GM12878 (cell line): ENCODE measurements at regions not wholly inside any gene's neighbourhood (a gene's known extent, or its start where the extent isn't known, plus 50 kb on each side); places are given as distances from the start of the nearest gene placed in this dataset.

Experiments used
- ATAC-seq: fragments of 200-7000 bp; cut with Tn5 transposase; 3 replicates; pipeline ENCODE4 v1.9.1; 2020; ENCODE audit warnings: mild to moderate bottlenecking, moderate library complexity
- BruUV-seq: library from RNA; stranded (reverse); fragments of 400-500 nt; replicated peaks from 2 replicates; lab custom pipeline; 2021; lab: Mats Ljungman, UMichigan
- CTCF ChIA-PET: fragments of 300-600 bp; sonication (Branson Sonifier 250); formaldehyde crosslinking; extraction: SDS; loops from one replicate; lab custom pipeline; 2021; ENCODE audit warnings: inconsistent platforms; lab: Yijun Ruan, JAX
- POLR2A ChIA-PET: fragments of 350-600 bp; formaldehyde crosslinking; extraction: SDS; loops from one replicate; lab custom pipeline; 2021; ENCODE audit warnings: inconsistent platforms; lab: Charles Lee
- RAD21 ChIA-PET: fragments of 300-600 bp; sonication (Branson Sonifier 250); formaldehyde crosslinking; loops from one replicate; lab custom pipeline; 2023; ENCODE audit warnings: antibody characterized with exemption; ENCODE audit not compliant: unreplicated experiment; lab: Charles Lee
- SMC1A ChIA-PET: fragments of 300-600 bp; sonication (Branson Sonifier 250); formaldehyde crosslinking; loops from one replicate; lab custom pipeline; 2023; ENCODE audit not compliant: unreplicated experiment, uncharacterized antibody; lab: Charles Lee
- DNase-seq: peaks from one replicate; pipeline ENCODE4 v3.0.0-alpha.2; 2011; ENCODE audit warnings: low read depth, low spot score
- FAIRE-seq: peaks from 3 replicates; lab custom pipeline; 2011; peaks lifted over from hg19 to GRCh38; lab: Jason Lieb, UNC
- H2AFZ ChIP-seq: 2 replicates; pipeline ENCODE4 v1.6.0; 2011; ENCODE audit warnings: low read depth, low read length, control low read depth; ENCODE audit not compliant: control insufficient read depth
- H3K27ac ChIP-seq: 2 replicates; pipeline ENCODE4 v1.5.1; 2011; ENCODE audit warnings: control low read depth; ENCODE audit not compliant: control insufficient read depth, insufficient read depth
- H3K27me3 ChIP-seq, 2 experiments: replicated peaks in 1 of 2; 2 replicates each; pipeline versions ENCODE4 v1.6.0 to v1.6.1; 2011; ENCODE audit warnings: low read length in 1 of 2; ENCODE audit not compliant: control insufficient read depth in 2 of 2, insufficient read depth in 2 of 2
- H3K36me3 ChIP-seq, 2 experiments: 2 replicates each; pipeline ENCODE4 v1.5.1; 2011; ENCODE audit warnings: low read length in 1 of 2; ENCODE audit not compliant: control insufficient read depth in 2 of 2, insufficient read depth in 2 of 2
- H3K4me1 ChIP-seq: 2 replicates; pipeline ENCODE4 v1.6.1; 2011; ENCODE audit warnings: mild to moderate bottlenecking, low read length, moderate library complexity, mixed read lengths; ENCODE audit not compliant: control insufficient read depth, insufficient read depth
- H3K4me2 ChIP-seq: 2 replicates; pipeline ENCODE4 v1.6.0; 2011; ENCODE audit warnings: control low read depth; ENCODE audit not compliant: control insufficient read depth, insufficient read depth
- H3K4me3 ChIP-seq: fragments of 200-600 bp; sonication (generic); 2 replicates; pipeline ENCODE4 v1.5.1; 2016
- H3K79me2 ChIP-seq: 2 replicates; pipeline ENCODE4 v1.6.0; 2011; ENCODE audit warnings: low read length; ENCODE audit not compliant: control insufficient read depth, insufficient read depth
- H3K9ac ChIP-seq: 2 replicates; pipeline ENCODE4 v1.8.0; 2011; ENCODE audit warnings: low read length, control low read depth, mixed read lengths; ENCODE audit not compliant: control insufficient read depth, insufficient read depth
- H3K9me3 ChIP-seq: replicated peaks from 3 replicates; pipeline ENCODE4 v1.5.1; 2011; ENCODE audit warnings: mild to moderate bottlenecking, low read length; ENCODE audit not compliant: control insufficient read depth, insufficient read depth
- H4K20me1 ChIP-seq: 2 replicates; pipeline ENCODE4 v1.6.0; 2011; ENCODE audit not compliant: control insufficient read depth, insufficient read depth
- ASH2L ChIP-seq: fragments of 300-600, 200-600 bp; sonication (generic); IDR thresholded peaks from 2 replicates; pipeline ENCODE4 v1.6.1; 2017; ENCODE audit warnings: low read depth, mild to moderate bottlenecking, borderline replicate concordance
- BMI1 ChIP-seq: fragments of 450-650 bp; IDR thresholded peaks from 2 replicates; pipeline ENCODE4 v1.6.1; 2016; ENCODE audit warnings: mild to moderate bottlenecking, moderate library complexity, borderline replicate concordance
- CBX3 ChIP-seq: fragments of 200-600 bp; sonication (generic); IDR thresholded peaks from 2 replicates; pipeline ENCODE4 v1.6.1; 2016; ENCODE audit warnings: low read depth, borderline replicate concordance
- CEBPZ ChIP-seq: fragments of 150-350 bp; IDR thresholded peaks from 2 replicates; pipeline ENCODE4 v1.6.1; 2016; ENCODE audit warnings: low read depth, low read length
- E2F8 ChIP-seq: fragments of 450-650 bp; IDR thresholded peaks from 2 replicates; pipeline ENCODE4 v1.6.1; 2018; ENCODE audit warnings: mild to moderate bottlenecking, low read depth, moderate library complexity; ENCODE audit not compliant: partially characterized antibody
- IKZF2 ChIP-seq, 2 experiments: fragments of 450-650 bp; IDR thresholded peaks; 2 replicates each; pipeline ENCODE4 v1.6.1; 2017; ENCODE audit warnings: mild to moderate bottlenecking in 2 of 2, moderate library complexity in 2 of 2
- LARP7 ChIP-seq: fragments of 450-650 bp; IDR thresholded peaks from 2 replicates; pipeline ENCODE4 v1.6.1; 2017; ENCODE audit warnings: mild to moderate bottlenecking
- SP1 ChIP-seq: IDR thresholded peaks from one replicate; pipeline ENCODE4 v1.6.1; 2011; ENCODE audit warnings: low read depth, low read length
- ZNF384 ChIP-seq: IDR thresholded peaks from 2 replicates; pipeline ENCODE4 v1.6.1; 2012; ENCODE audit warnings: low read depth, mild to moderate bottlenecking, low read length, improper control_type of control experiment, borderline replicate concordance
- WGBS: methylation state at CpG from one replicate; pipeline ENCODE4 v1.1.6; 2016; ENCODE audit warnings: low lambda C conversion rate; ENCODE audit not compliant: insufficient replicate concordance, insufficient coverage; ENCODE audit errors: missing lambda C conversion rate; 5-methylcytosine and 5-hydroxymethylcytosine counted together
- in situ Hi-C: fragments of 300-500 bp; cut with MboI; formaldehyde crosslinking; loops from 9 replicates; pipeline ENCODE4 v1.14.3; 2018; ENCODE audit warnings: mixed read lengths
- intact Hi-C: fragments of 100-400 bp; cut with micrococcal nuclease; formaldehyde crosslinking; loops from one replicate; pipeline ENCODE4 v1.14.2; 2022; ENCODE audit not compliant: unreplicated experiment
- TF ChIP-seq, protein P1 (sequence below): fragments of 450-650 bp; formaldehyde crosslinking; IDR thresholded peaks from 2 replicates; pipeline ENCODE4 v1.4.0; 2020; ENCODE audit warnings: mild to moderate bottlenecking, moderate library complexity
- TF ChIP-seq, protein P2 (sequence below): IDR thresholded peaks from 2 replicates; pipeline ENCODE4 v1.6.1; 2011; ENCODE audit warnings: mild to moderate bottlenecking, low read depth, low read length, moderate library complexity; ENCODE audit not compliant: insufficient replicate concordance

GRCh38 chr21:19540287-19540686 lies 1136.7 kb upstream of the TMPRSS15 start:
- WGBS = 3% methylated on average over 2 of the region's 2 CpGs
- ChIA-PET RAD21 (no interaction called here), POLR2A (no interaction called here), CTCF (interaction anchor here (0.5 to 1.3 kb wide), 2 partner anchors 14 to 513 kb away, joined by 3 read pairs; no protein-coding TSS in a partner anchor), SMC1A (interaction anchor here (0.9 to 1.5 kb wide), 4 partner anchors 13 to 168 kb away, joined by 3 to 5 read pairs (median 4); no protein-coding TSS in a partner anchor)
- ATAC-seq = no peak
- Histone ChIP-seq H3K4me3 (no peak overlapping the region), H3K27ac (no peak overlapping the region), H2AFZ (no peak overlapping the region), H3K79me2 (no peaks in the 10 kb centered on the region), H3K4me1 (no peaks in the 10 kb centered on the region), H3K9ac (no peak overlapping the region), H3K36me3 (no peaks in the 10 kb centered on the region), H4K20me1 (no peaks in the 10 kb centered on the region), H3K9me3 (no peaks in the 10 kb centered on the region; the same call in 2 of the 3 replicates), H3K27me3 (no peaks in the 10 kb centered on the region), H3K4me2 (no peak overlapping the region)
- intact Hi-C loops = no loop called here
- in situ Hi-C loops = no loop called here
- BruUV-seq = no TSS peak
- no peak for DNase-seq
- FAIRE-seq = no peak
- TF ChIP-seq ZNF384 = no peak
- no peak for TF ChIP-seq IKZF2 (IDR thresholded peaks at IDR 0.05)
- TF ChIP-seq BMI1 = no peak
- no peak for TF ChIP-seq E2F8
- TF ChIP-seq, protein P1, sequence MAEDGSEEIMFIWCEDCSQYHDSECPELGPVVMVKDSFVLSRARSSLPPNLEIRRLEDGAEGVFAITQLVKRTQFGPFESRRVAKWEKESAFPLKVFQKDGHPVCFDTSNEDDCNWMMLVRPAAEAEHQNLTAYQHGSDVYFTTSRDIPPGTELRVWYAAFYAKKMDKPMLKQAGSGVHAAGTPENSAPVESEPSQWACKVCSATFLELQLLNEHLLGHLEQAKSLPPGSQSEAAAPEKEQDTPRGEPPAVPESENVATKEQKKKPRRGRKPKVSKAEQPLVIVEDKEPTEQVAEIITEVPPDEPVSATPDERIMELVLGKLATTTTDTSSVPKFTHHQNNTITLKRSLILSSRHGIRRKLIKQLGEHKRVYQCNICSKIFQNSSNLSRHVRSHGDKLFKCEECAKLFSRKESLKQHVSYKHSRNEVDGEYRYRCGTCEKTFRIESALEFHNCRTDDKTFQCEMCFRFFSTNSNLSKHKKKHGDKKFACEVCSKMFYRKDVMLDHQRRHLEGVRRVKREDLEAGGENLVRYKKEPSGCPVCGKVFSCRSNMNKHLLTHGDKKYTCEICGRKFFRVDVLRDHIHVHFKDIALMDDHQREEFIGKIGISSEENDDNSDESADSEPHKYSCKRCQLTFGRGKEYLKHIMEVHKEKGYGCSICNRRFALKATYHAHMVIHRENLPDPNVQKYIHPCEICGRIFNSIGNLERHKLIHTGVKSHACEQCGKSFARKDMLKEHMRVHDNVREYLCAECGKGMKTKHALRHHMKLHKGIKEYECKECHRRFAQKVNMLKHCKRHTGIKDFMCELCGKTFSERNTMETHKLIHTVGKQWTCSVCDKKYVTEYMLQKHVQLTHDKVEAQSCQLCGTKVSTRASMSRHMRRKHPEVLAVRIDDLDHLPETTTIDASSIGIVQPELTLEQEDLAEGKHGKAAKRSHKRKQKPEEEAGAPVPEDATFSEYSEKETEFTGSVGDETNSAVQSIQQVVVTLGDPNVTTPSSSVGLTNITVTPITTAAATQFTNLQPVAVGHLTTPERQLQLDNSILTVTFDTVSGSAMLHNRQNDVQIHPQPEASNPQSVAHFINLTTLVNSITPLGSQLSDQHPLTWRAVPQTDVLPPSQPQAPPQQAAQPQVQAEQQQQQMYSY (CRISPR knock-in tag) = no peak
- TF ChIP-seq, protein P2, sequence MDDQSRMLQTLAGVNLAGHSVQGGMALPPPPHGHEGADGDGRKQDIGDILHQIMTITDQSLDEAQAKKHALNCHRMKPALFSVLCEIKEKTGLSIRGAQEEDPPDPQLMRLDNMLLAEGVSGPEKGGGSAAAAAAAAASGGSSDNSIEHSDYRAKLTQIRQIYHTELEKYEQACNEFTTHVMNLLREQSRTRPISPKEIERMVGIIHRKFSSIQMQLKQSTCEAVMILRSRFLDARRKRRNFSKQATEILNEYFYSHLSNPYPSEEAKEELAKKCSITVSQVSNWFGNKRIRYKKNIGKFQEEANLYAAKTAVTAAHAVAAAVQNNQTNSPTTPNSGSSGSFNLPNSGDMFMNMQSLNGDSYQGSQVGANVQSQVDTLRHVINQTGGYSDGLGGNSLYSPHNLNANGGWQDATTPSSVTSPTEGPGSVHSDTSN = no peak
- TF ChIP-seq ASH2L = no peak
- TF ChIP-seq LARP7 = no peak
- no peak for TF ChIP-seq CEBPZ
- no peak for TF ChIP-seq CBX3
- TF ChIP-seq SP1 = no peak
